Naive B cell (primary cell): ENCODE measurements at regions not wholly inside any gene's neighbourhood (a gene's known extent, or its start where the extent isn't known, plus 50 kb on each side); places are given as distances from the start of the nearest gene placed in this dataset.

ENCODE experiments used
- ATAC-seq, 2 donors: fragments of 150-1000 bp; cut with Tn5 transposase; 2 replicates each; pipeline ENCODE4 v1.10.0; 2021; ENCODE audit warnings: low read depth in 2 of 2, mild to moderate bottlenecking in 2 of 2, moderate library complexity in 2 of 2
- DNase-seq: peaks from one replicate; pipeline ENCODE4 v3.0.0; 2022
- H3K27ac Mint-ChIP-seq, 6 donors: one replicate each; pipeline ENCODE4 v1.8.0; 2020 to 2022; ENCODE audit warnings: mild to moderate bottlenecking in 6 of 6, mixed read lengths in 6 of 6, moderate library complexity in 5 of 6, inconsistent platforms in 2 of 6
- H3K27me3 Mint-ChIP-seq, 3 donors: one replicate each; pipeline ENCODE4 v1.8.0; 2021 to 2022; ENCODE audit warnings: mixed read lengths in 3 of 3, mild to moderate bottlenecking in 1 of 3
- H3K36me3 Mint-ChIP-seq, 2 donors: one replicate each; pipeline ENCODE4 v1.8.0; 2020 to 2022; ENCODE audit warnings: mixed read lengths in 2 of 2, inconsistent platforms in 1 of 2, mild to moderate bottlenecking in 1 of 2
- H3K4me1 Mint-ChIP-seq, 3 donors: one replicate each; pipeline ENCODE4 v1.8.0; 2020 to 2022; ENCODE audit warnings: mixed read lengths in 3 of 3, inconsistent platforms in 1 of 3, mild to moderate bottlenecking in 1 of 3, moderate library complexity in 1 of 3
- H3K4me3 Mint-ChIP-seq, 8 donors: one replicate each; pipeline ENCODE4 v1.8.0; 2020 to 2022; ENCODE audit warnings: mild to moderate bottlenecking in 8 of 8, mixed read lengths in 8 of 8, moderate library complexity in 8 of 8, inconsistent platforms in 2 of 8
- H3K9me3 Mint-ChIP-seq, 7 donors: one replicate each; pipeline ENCODE4 v1.8.0; 2020 to 2022; ENCODE audit warnings: mixed read lengths in 7 of 7, mild to moderate bottlenecking in 5 of 7, inconsistent platforms in 2 of 7, moderate library complexity in 1 of 7

GRCh38 chr3:80238152-80238551 lies 470.4 kb upstream of the ROBO1 start:
- no peaks in the 10 kb centered on the region for H3K27me3 Mint-ChIP-seq
- ATAC-seq (no peak), DNase-seq (no peak)
- H3K27ac Mint-ChIP-seq: no peak overlapping the region
- H3K36me3 Mint-ChIP-seq: no peaks in the 10 kb centered on the region
- H3K9me3 Mint-ChIP-seq: peaks cover 0 to 6% (median 0%) of the 10 kb centered on the region in 7 donors
- no peak overlapping the region for H3K4me3 Mint-ChIP-seq
- H3K4me1 Mint-ChIP-seq: no peaks in the 10 kb centered on the region

DNA sequence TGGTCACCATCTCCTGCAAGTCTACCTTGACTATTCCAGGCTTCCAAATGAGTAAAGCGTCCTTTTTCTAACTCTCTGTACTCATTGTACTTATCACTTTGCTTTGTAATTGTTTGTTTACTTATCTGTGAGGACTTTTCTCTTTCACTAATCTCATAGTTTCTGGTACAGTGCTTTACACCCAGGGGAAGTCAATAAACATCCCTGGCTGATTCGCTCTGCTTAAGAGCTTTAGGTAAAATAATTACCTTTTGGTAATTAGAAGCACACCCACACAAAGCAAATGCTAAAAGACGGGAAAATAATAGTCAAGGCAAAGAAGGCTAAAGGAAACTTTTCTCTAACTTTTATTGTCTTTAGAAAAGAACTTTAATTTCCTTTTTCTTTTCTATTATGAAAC lies 466.9 kb upstream of the ROBO1 start:
- Mint-ChIP-seq H3K4me1 (no peaks in the 10 kb centered on the region), H3K4me3 (no peak overlapping the region), H3K36me3 (no peaks in the 10 kb centered on the region), H3K27ac (no peak overlapping the region), H3K27me3 (no peaks in the 10 kb centered on the region), H3K9me3 (peaks cover 0 to 4% (median 2%) of the 10 kb centered on the region in 7 donors)
- ATAC-seq: no peak
- no peak for DNase-seq

- Mint-ChIP-seq H3K27ac (no peak overlapping the region), H3K4me3 (no peak overlapping the region), H3K36me3 (no peaks in the 10 kb centered on the region), H3K9me3 (peaks cover 0 to 5% (median 4%) of the 10 kb centered on the region in 7 donors), H3K4me1 (no peaks in the 10 kb centered on the region), H3K27me3 (no peaks in the 10 kb centered on the region)
- no peak for DNase-seq
- no peak for ATAC-seq
These were observed 465.8 kb upstream of the ROBO1 start for GRCh38 chr3:80233576-80233975.

GRCh38 chr3:80232760-80233159 lies 465.0 kb upstream of the ROBO1 start:
- H3K36me3 Mint-ChIP-seq: no peaks in the 10 kb centered on the region
- H3K4me3 Mint-ChIP-seq: no peak overlapping the region
- H3K9me3 Mint-ChIP-seq: peaks cover 0 to 5% (median 4%) of the 10 kb centered on the region in 7 donors
- DNase-seq: no peak
- ATAC-seq: no peak
- H3K4me1 Mint-ChIP-seq: no peaks in the 10 kb centered on the region
- no peak overlapping the region for H3K27ac Mint-ChIP-seq
- no peaks in the 10 kb centered on the region for H3K27me3 Mint-ChIP-seq

GRCh38 chr3:80230962-80231361 lies 463.2 kb upstream of the ROBO1 start:
- Mint-ChIP-seq H3K4me3 (no peak overlapping the region), H3K27ac (no peak overlapping the region), H3K9me3 (peaks cover 0 to 10% (median 5%) of the 10 kb centered on the region in 7 donors), H3K4me1 (no peaks in the 10 kb centered on the region), H3K36me3 (no peaks in the 10 kb centered on the region), H3K27me3 (no peaks in the 10 kb centered on the region)
- no peak for DNase-seq
- no peak for ATAC-seq

DNA sequence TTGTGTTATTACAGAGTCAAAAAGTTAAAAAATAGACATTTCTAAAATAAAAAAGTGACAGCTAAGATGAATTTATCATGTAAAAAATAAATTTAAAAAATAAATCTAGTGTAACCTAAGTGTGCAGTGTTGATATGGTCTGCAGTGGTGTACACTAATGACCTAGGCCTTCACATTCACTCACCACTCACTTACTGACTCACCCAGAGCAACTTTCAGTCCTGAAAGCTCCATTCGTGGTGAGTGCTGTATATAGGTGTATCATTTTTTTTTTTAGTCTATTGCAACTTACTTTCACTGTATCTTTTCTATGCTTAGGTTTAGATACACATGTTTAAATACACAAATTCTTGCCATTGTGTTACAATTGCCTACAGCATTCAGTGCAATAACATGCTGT lies 459.4 kb upstream of the ROBO1 start:
- no peak for ATAC-seq
- Mint-ChIP-seq H3K27me3 (no peaks in the 10 kb centered on the region), H3K27ac (no peak overlapping the region), H3K9me3 (peaks cover 0 to 10% (median 6%) of the 10 kb centered on the region in 7 donors), H3K4me3 (no peak overlapping the region), H3K4me1 (no peaks in the 10 kb centered on the region), H3K36me3 (no peaks in the 10 kb centered on the region)
- no peak for DNase-seq

DNA sequence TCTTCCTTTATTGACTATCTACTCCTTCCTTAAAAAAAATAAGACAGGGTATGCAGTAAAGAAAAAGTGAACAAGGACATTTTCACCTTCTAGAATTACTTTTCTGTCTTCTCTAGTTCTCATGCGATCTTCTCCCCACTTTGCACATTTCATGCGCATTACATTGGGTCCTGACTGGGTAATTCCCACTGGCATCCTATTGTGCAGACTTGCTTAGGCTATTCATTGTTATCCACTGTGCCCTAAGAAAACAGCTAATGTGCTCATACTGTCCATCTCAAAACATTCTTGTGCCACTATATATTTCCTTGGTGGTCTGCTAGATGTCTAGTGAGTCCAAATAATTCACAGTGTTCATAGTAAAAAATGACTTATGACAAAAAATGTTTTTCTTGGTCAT lies 447.4 kb upstream of the ROBO1 start:
- DNase-seq: no peak
- no peak overlapping the region for H3K27ac Mint-ChIP-seq
- H3K4me1 Mint-ChIP-seq: no peaks in the 10 kb centered on the region
- no peak for ATAC-seq
- peaks cover 0 to 5% (median 3%) of the 10 kb centered on the region in 7 donors for H3K9me3 Mint-ChIP-seq
- H3K4me3 Mint-ChIP-seq: no peak overlapping the region
- H3K36me3 Mint-ChIP-seq: no peaks in the 10 kb centered on the region
- H3K27me3 Mint-ChIP-seq: no peaks in the 10 kb centered on the region

DNA sequence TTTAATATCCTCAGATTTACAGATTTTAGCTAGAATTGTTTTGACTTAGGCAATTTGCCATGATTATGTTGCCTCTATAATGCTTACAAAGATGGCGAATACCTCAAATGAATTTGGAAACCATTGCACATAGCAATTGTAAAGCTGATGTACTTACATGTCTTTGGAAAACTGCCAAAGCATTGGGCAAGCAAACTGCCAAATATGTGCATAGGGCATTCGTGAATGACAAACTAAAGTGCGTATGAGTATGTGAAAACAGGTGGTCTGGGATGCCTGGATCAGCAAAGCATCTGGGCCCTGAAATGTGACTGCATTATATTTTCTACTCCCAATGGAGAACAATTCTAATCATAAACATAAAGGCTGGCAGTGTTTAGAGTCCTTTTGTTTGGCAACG lies 445.3 kb upstream of the ROBO1 start:
- Mint-ChIP-seq H3K27ac (no peak overlapping the region), H3K36me3 (no peaks in the 10 kb centered on the region), H3K9me3 (peaks cover 2 to 6% (median 5%) of the 10 kb centered on the region in 7 donors), H3K27me3 (no peaks in the 10 kb centered on the region), H3K4me1 (no peaks in the 10 kb centered on the region), H3K4me3 (no peak overlapping the region)
- DNase-seq (no peak), ATAC-seq (no peak)

DNA sequence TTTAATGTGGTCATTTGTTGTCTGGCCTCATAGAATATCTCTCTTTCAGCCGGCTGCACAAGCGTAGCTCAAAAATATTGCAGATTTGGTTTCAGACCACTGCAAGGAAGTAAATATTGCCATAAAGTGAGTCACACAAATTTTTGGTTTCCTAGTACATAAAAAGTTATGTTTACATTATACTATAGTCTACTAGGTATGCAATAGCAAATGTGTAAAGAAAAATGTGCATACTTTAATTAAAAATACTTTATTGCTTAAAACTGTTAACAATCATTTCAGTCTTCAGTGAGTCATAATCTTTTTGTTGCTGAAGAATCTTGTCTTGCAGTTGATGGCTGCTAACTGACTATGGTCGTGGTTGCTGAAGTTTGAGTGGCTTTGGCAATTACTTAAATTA lies 425.1 kb upstream of the ROBO1 start:
- DNase-seq (no peak), ATAC-seq (no peak)
- no peak overlapping the region for H3K4me3 Mint-ChIP-seq
- no peaks in the 10 kb centered on the region for H3K27me3 Mint-ChIP-seq
- H3K27ac Mint-ChIP-seq: no peak overlapping the region
- H3K4me1 Mint-ChIP-seq: no peaks in the 10 kb centered on the region
- peaks cover 2 to 15% (median 5%) of the 10 kb centered on the region in 7 donors for H3K9me3 Mint-ChIP-seq
- no peaks in the 10 kb centered on the region for H3K36me3 Mint-ChIP-seq

DNA sequence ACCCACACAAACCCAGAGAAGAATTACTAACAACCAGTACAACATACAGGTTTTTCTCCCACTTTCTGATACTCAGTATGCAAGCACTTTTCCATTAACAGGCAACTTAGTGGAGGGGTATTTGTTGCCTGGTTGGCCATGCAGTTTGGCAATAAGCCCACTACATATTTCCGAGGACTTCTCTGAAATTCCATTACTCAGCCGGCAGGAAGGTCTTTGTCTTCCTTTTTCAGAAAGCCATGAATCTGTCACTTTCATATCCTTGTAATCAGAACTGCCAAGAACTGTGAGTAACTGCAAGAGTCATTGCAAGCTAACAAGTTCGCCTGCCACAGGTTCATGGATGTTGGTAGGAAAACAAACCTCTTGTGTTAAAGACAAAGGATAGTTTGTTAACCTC lies 422.3 kb upstream of the ROBO1 start:
- no peaks in the 10 kb centered on the region for H3K36me3 Mint-ChIP-seq
- peaks cover 0 to 15% (median 4%) of the 10 kb centered on the region in 7 donors for H3K9me3 Mint-ChIP-seq
- no peaks in the 10 kb centered on the region for H3K4me1 Mint-ChIP-seq
- H3K27me3 Mint-ChIP-seq: no peaks in the 10 kb centered on the region
- H3K4me3 Mint-ChIP-seq: no peak overlapping the region
- no peak overlapping the region for H3K27ac Mint-ChIP-seq
- ATAC-seq (no peak), DNase-seq (no peak)

- no peaks in the 10 kb centered on the region for H3K27me3 Mint-ChIP-seq
- no peak for DNase-seq
- ATAC-seq: no peak
These were observed 420.2 kb upstream of the ROBO1 start for GRCh38 chr3:80187981-80188380.

DNA sequence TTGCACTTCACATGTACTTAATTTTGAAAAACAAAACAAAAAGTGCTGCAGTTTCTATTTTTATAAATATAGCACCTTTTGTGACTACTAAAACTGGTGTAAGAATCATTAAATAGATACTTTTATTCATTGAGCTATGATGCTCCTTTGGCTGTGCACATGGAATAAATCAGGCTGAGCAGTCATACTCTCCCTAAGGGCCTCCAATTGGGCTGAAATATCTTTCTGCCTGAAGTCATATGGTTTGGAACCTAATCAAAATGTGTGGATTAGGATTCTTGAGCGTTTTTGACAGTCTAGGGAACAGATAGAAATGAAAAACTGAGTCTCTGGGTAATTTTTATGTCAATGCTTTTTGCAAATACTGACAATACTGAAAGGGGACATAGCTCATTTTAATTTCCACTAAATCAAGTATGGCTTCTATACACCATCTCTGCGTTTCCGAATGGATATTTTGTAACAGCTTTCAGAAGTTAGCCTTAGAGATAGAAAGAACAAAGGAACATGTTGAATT lies 392.2 kb upstream of the ROBO1 start:
- H3K27me3 Mint-ChIP-seq: no peaks in the 10 kb centered on the region
- DNase-seq (no peak), ATAC-seq (no peak)
- no peak overlapping the region for H3K27ac Mint-ChIP-seq
- no peaks in the 10 kb centered on the region for H3K4me1 Mint-ChIP-seq
- H3K36me3 Mint-ChIP-seq: no peaks in the 10 kb centered on the region
- peaks cover 0 to 6% (median 0%) of the 10 kb centered on the region in 7 donors for H3K9me3 Mint-ChIP-seq
- no peak overlapping the region for H3K4me3 Mint-ChIP-seq

More at GRCh38 chr3:80187981-80188380, 420.2 kb upstream of the ROBO1 start:
- H3K27ac Mint-ChIP-seq: no peak overlapping the region
- H3K9me3 Mint-ChIP-seq: peaks cover 0 to 10% (median 2%) of the 10 kb centered on the region in 7 donors
- no peak overlapping the region for H3K4me3 Mint-ChIP-seq
- no peaks in the 10 kb centered on the region for H3K4me1 Mint-ChIP-seq
- no peaks in the 10 kb centered on the region for H3K36me3 Mint-ChIP-seq

DNA sequence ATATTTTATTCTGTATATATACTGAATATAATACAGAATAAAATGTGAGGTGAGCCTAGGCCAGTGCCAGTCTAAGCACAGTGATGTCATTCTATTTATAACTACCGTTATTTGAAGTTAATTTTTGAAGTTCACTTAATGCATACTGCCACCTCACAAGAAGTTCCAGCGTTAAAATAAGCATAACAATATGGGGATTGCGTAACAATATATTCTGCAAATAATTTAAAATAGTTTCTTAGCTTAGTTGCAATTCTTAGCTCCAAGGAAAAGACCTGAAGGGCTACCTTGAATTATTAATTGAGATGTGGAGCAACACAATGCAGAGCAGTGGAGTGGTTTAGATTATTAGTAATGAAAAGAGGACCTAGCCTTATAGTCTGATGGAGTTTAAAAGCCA lies 390.5 kb upstream of the ROBO1 start:
- H3K27ac Mint-ChIP-seq: no peak overlapping the region
- ATAC-seq (no peak), DNase-seq (no peak)
- no peaks in the 10 kb centered on the region for H3K36me3 Mint-ChIP-seq
- H3K4me1 Mint-ChIP-seq: no peaks in the 10 kb centered on the region
- H3K4me3 Mint-ChIP-seq: no peak overlapping the region
- H3K27me3 Mint-ChIP-seq: no peaks in the 10 kb centered on the region
- H3K9me3 Mint-ChIP-seq: peaks cover 0 to 6% (median 1%) of the 10 kb centered on the region in 7 donors

DNA sequence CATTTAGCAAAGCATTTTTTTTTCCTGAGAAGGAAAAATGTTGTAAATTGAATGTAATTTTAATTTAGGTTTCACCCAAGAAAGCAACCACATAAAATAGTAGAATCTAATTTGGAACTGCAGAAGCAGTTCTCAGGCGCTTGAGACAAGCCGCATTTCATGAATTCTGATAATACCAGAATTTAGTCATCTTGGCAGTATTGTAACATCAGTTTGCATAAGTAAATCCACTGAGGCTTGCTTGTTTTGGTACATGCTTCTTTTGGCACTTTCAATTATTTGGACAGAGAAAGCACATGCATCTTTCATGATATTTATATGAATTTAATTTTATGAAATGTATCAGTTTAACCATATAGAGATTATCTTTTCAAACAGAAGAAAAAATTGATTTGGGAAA lies 389.7 kb upstream of the ROBO1 start:
- Mint-ChIP-seq H3K4me1 (no peaks in the 10 kb centered on the region), H3K27me3 (no peaks in the 10 kb centered on the region), H3K36me3 (no peaks in the 10 kb centered on the region), H3K27ac (no peak overlapping the region), H3K9me3 (peaks cover 0 to 8% (median under 1%) of the 10 kb centered on the region in 7 donors), H3K4me3 (no peak overlapping the region)
- ATAC-seq: no peak
- no peak for DNase-seq

DNA sequence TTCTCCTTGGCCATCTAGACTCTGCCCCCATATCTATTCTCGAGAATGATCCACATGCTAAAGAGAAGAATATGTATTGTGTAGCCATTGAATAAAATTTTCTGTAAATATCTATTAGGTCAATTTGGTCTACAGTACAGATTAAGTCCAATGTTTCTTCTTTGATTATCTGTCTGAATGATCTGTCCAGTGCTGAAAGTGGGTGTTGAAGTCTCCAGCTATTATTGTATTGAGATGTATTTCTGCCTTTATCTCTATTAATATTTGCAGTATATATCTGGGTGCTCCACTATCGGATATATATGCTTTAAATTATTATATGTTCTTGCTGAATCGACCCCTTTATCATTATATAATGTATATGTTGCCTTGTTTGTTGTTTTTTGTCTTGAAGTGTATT lies 384.9 kb upstream of the ROBO1 start:
- H3K4me3 Mint-ChIP-seq: no peak overlapping the region
- H3K9me3 Mint-ChIP-seq: peaks cover 3 to 16% (median 9%) of the 10 kb centered on the region in 7 donors
- no peak for DNase-seq
- no peaks in the 10 kb centered on the region for H3K27me3 Mint-ChIP-seq
- H3K36me3 Mint-ChIP-seq: no peaks in the 10 kb centered on the region
- no peak for ATAC-seq
- no peaks in the 10 kb centered on the region for H3K4me1 Mint-ChIP-seq
- no peak overlapping the region for H3K27ac Mint-ChIP-seq
